ENCODE measurements at regions not wholly inside any gene's neighbourhood (a gene's known extent, or its start where the extent isn't known, plus 50 kb on each side); places are given as distances from the start of the nearest gene placed in this dataset.

DNA sequence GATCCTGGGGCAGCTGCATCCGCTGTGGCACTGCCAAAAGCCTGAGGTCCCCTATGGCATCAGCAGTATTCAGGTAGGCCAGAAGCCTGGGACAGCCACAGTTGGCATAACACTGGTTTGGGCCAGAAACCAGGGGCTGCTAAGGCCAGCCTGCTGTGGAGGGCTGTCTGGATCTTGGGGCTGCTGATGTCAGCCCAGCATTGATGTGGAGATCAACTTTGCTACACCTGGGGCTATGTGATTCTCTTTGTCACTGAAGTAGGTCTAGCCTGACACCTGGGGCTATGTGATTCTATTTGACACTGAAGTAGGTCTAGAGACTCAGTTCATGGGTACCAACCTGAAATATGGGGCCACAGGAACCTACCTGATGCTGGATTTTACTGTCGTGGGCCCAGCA lies 411.5 kb downstream of the RASEF start:
- Histone ChIP-seq H3K4me1 (ENCODE audit: insufficient read depth, low read length, poor library complexity, severe bottlenecking) (no peaks in the 10 kb centered on the region), H3K27me3 (replicated peaks; ENCODE audit: insufficient read depth, low read depth, low read length, poor library complexity) (no peaks in the 10 kb centered on the region), H3K4me3 (ENCODE audit: low read depth, low read length, poor library complexity, severe bottlenecking) (no peak overlapping the region), H3K27ac (ENCODE audit: low read depth, low read length, poor library complexity, severe bottlenecking) (no peak overlapping the region), H3K9me3 (ENCODE audit: low read depth, low read length, poor library complexity, severe bottlenecking) (no peaks in the 10 kb centered on the region), H3K36me3 (ENCODE audit: insufficient read depth, low read length, poor library complexity, severe bottlenecking) (no peaks in the 10 kb centered on the region)
- no peak for TF ChIP-seq EZH2 (IDR thresholded peaks at IDR 0.05; ENCODE audit: borderline replicate concordance, low read depth, low read length, poor library complexity, severe bottlenecking)
- TF ChIP-seq, protein P1, sequence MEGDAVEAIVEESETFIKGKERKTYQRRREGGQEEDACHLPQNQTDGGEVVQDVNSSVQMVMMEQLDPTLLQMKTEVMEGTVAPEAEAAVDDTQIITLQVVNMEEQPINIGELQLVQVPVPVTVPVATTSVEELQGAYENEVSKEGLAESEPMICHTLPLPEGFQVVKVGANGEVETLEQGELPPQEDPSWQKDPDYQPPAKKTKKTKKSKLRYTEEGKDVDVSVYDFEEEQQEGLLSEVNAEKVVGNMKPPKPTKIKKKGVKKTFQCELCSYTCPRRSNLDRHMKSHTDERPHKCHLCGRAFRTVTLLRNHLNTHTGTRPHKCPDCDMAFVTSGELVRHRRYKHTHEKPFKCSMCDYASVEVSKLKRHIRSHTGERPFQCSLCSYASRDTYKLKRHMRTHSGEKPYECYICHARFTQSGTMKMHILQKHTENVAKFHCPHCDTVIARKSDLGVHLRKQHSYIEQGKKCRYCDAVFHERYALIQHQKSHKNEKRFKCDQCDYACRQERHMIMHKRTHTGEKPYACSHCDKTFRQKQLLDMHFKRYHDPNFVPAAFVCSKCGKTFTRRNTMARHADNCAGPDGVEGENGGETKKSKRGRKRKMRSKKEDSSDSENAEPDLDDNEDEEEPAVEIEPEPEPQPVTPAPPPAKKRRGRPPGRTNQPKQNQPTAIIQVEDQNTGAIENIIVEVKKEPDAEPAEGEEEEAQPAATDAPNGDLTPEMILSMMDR (conservative IDR thresholded peaks at IDR 0.05; ENCODE audit: low read depth, low read length), result no peak
- ChIA-PET POLR2A (ENCODE audit: low non-redundant PET) (no interaction called here), CTCF (no interaction called here)
- intact Hi-C loops (cut with micrococcal nuclease; ENCODE audit: unreplicated experiment), result no loop called here
- BruUV-seq (replicated peaks), result no TSS peak
- DNase-seq (ENCODE audit: low spot score), result no peak

DNA sequence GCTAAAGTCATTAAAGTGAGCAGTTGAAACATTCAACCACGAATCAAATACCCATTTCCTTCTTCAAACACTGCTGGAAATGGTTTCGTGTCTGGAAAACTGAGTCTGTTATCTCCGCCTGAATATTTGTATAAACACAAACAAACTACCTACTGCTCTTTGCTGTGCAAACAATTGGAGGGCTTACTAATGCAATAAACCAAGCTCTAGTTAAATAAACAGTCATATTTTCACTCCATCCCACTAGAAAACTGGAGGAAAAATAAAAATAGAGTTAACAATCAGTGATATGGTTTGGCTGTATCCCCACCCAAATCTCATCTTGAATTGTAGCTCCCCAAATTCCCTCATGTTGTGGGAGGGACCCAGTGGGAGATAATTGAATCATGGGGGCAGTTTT lies 397.6 kb downstream of the RASEF start:
- no peak for DNase-seq (ENCODE audit: low spot score)
- no peaks in the 10 kb centered on the region for H3K36me3 ChIP-seq (ENCODE audit: insufficient read depth, low read length, poor library complexity, severe bottlenecking)
- no peak overlapping the region for H3K27ac ChIP-seq (ENCODE audit: low read depth, low read length, poor library complexity, severe bottlenecking)
- POLR2A ChIA-PET (ENCODE audit: low non-redundant PET), result no interaction called here
- no peak for TF ChIP-seq EZH2 (IDR thresholded peaks at IDR 0.05; ENCODE audit: borderline replicate concordance, low read depth, low read length, poor library complexity, severe bottlenecking)
- TF ChIP-seq, protein P1 (conservative IDR thresholded peaks at IDR 0.05; ENCODE audit: low read depth, low read length), result no peak
- peaks cover 3% of the 10 kb centered on the region for H3K27me3 ChIP-seq (replicated peaks; ENCODE audit: insufficient read depth, low read depth, low read length, poor library complexity)
- intact Hi-C loops (cut with micrococcal nuclease; ENCODE audit: unreplicated experiment), result no loop called here
- CTCF ChIA-PET, result no interaction called here
- no TSS peak for BruUV-seq (replicated peaks)
- H3K4me3 ChIP-seq (ENCODE audit: low read depth, low read length, poor library complexity, severe bottlenecking), result no peak overlapping the region
- H3K9me3 ChIP-seq (ENCODE audit: low read depth, low read length, poor library complexity, severe bottlenecking), result no peaks in the 10 kb centered on the region
- no peaks in the 10 kb centered on the region for H3K4me1 ChIP-seq (ENCODE audit: insufficient read depth, low read length, poor library complexity, severe bottlenecking)

DNA sequence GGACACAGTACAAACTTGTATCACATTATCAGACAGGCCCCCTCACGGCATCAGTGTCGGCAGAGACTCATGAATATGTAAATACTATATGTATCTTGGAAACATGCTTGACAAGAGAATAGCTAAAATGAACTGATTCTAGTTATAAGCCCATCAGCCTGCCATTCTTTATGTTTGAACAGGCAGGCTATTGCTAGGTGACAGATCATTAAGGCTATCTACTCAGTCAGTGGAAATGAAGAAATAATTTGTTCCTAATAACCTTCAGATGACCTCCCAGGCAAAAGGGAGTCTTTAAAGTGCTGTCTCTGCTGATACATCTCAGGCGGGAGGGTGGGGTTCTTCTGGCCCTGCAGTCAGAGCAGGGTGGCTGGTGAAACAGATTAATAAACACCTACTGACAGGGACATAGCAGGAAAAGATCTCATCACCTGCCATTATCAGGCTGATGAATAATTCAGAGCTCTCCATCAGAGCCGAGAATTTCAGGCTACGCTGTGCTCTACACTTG lies 394.2 kb downstream of the RASEF start:
- DNase-seq (ENCODE audit: low spot score), result no peak
- Histone ChIP-seq H3K9me3 (ENCODE audit: low read depth, low read length, poor library complexity, severe bottlenecking) (no peaks in the 10 kb centered on the region), H3K27me3 (replicated peaks; ENCODE audit: insufficient read depth, low read depth, low read length, poor library complexity) (peaks cover 3% of the 10 kb centered on the region), H3K4me1 (ENCODE audit: insufficient read depth, low read length, poor library complexity, severe bottlenecking) (no peaks in the 10 kb centered on the region), H3K36me3 (ENCODE audit: insufficient read depth, low read length, poor library complexity, severe bottlenecking) (no peaks in the 10 kb centered on the region), H3K27ac (ENCODE audit: low read depth, low read length, poor library complexity, severe bottlenecking) (no peak overlapping the region), H3K4me3 (ENCODE audit: low read depth, low read length, poor library complexity, severe bottlenecking) (no peak overlapping the region)
- TF ChIP-seq, protein P1 (conservative IDR thresholded peaks at IDR 0.05; ENCODE audit: low read depth, low read length), result no peak
- TF ChIP-seq EZH2 (IDR thresholded peaks at IDR 0.05; ENCODE audit: borderline replicate concordance, low read depth, low read length, poor library complexity, severe bottlenecking), result no peak
- CTCF ChIA-PET, result no interaction called here
- no TSS peak for BruUV-seq (replicated peaks)
- intact Hi-C loops (cut with micrococcal nuclease; ENCODE audit: unreplicated experiment), result no loop called here
- POLR2A ChIA-PET (ENCODE audit: low non-redundant PET), result no interaction called here

Data from A673 (cell line).